22Rv1 (cell line): ENCODE measurements at regions not wholly inside any gene's neighbourhood (a gene's known extent, or its start where the extent isn't known, plus 50 kb on each side); places are given as distances from the start of the nearest gene placed in this dataset.

Source experiments
- H3K27ac ChIP-seq: fragments of 450-650 bp; 2 replicates; pipeline ENCODE4 v1.5.1; 2017
- ZFX ChIP-seq: fragments of 450-650 bp; IDR thresholded peaks from 2 replicates; pipeline ENCODE4 v1.6.1; 2017; ENCODE audit warnings: antibody characterized with exemption, borderline replicate concordance
- TF ChIP-seq, protein P1 (sequence below): fragments of 450-650 bp; IDR thresholded peaks from 2 replicates; pipeline ENCODE4 v1.5.1; 2017; ENCODE audit warnings: mild to moderate bottlenecking

DNA sequence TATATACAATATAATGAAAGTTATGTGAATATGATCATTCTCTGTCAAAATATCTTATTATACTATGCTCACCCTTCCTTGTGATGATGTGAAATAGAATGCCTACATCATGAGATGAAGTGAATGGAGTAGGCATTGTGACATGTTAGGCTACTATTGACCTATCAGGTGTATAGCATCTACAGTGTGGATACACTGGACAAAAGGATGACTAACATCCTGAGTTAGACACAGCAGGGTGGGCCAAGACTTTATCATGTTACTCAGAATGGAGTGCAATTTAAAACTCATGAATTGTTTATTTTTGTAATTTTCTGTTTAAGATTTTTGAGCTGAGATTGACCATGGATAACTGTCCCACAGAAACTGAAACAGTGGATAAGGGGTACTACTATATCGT lies 53.4 kb upstream of the NAV3 start:
- TF ChIP-seq ZFX: no peak
- no peak overlapping the region for H3K27ac ChIP-seq

DNA sequence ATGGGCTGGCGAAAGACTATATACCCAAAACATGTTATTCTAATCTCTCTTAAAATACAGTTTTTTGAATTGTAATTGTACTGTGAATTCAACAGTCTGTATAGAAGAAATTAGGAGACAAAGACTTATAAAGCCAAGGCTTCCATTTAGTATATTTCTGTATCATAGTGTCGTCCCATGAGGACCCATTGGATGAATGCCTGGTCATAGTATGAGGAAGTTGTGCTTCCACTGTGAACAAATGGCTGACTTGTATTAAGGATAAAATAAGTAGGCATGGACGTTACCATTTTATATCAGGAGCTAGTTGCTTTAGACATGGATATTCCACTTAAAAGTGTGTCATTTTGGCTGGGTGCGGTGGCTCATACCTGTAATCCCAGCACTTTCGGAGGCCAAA lies 55.9 kb upstream of the NAV3 start:
- TF ChIP-seq, protein P1, sequence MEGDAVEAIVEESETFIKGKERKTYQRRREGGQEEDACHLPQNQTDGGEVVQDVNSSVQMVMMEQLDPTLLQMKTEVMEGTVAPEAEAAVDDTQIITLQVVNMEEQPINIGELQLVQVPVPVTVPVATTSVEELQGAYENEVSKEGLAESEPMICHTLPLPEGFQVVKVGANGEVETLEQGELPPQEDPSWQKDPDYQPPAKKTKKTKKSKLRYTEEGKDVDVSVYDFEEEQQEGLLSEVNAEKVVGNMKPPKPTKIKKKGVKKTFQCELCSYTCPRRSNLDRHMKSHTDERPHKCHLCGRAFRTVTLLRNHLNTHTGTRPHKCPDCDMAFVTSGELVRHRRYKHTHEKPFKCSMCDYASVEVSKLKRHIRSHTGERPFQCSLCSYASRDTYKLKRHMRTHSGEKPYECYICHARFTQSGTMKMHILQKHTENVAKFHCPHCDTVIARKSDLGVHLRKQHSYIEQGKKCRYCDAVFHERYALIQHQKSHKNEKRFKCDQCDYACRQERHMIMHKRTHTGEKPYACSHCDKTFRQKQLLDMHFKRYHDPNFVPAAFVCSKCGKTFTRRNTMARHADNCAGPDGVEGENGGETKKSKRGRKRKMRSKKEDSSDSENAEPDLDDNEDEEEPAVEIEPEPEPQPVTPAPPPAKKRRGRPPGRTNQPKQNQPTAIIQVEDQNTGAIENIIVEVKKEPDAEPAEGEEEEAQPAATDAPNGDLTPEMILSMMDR: no peak
- no peak for TF ChIP-seq ZFX
- no peak overlapping the region for H3K27ac ChIP-seq

DNA sequence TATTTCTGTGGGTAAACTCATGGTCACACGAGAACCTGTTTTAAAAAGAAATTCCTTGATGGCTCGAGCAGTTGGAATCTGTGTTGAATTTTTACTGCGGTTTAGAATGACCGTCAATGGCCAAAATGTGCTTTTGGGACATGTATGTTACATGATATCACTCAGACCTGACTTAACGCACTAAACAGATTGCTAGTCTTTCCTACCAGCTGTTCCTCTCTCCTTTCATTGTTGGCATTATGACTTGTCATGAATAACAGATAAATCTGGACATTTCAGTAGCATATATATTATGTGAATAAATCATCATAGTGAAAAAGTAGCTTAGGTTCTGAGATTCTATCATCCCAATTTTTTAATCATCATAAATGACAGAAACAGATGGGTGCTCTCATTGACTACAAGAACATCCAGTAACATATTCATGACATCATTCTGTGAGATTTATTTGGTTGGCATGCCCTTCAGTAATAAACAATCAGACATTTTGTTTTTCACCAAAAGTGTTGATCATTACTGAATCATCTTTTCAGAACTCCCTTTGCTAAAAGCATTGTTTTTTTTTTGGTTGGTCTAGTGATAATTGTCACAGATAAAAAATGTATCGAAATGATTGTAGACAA lies 57.9 kb upstream of the NAV3 start:
- TF ChIP-seq ZFX: no peak
- TF ChIP-seq, protein P1: no peak
- H3K27ac ChIP-seq: no peak overlapping the region

DNA sequence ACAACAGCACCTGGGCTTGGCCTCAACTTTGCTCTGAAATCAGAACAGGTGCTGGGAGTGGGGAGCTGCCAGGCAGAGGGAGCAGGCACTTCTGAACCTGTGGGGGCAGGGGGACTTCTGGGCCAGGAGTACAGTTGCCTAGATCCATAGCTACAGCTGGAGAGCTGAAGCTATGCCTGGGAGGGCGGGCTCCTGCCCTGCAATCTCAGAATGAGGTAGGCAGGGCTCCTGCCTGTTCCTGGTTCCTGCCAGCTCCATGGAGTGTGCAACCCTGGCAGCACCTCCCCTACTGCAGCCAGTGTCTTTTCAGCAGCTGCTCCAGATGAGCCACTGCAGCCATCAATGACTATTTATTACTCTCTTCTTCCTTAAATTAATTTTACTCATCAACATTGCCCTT lies 62.1 kb upstream of the NAV3 start:
- TF ChIP-seq ZFX: no peak
- TF ChIP-seq, protein P1: no peak
- no peak overlapping the region for H3K27ac ChIP-seq

DNA sequence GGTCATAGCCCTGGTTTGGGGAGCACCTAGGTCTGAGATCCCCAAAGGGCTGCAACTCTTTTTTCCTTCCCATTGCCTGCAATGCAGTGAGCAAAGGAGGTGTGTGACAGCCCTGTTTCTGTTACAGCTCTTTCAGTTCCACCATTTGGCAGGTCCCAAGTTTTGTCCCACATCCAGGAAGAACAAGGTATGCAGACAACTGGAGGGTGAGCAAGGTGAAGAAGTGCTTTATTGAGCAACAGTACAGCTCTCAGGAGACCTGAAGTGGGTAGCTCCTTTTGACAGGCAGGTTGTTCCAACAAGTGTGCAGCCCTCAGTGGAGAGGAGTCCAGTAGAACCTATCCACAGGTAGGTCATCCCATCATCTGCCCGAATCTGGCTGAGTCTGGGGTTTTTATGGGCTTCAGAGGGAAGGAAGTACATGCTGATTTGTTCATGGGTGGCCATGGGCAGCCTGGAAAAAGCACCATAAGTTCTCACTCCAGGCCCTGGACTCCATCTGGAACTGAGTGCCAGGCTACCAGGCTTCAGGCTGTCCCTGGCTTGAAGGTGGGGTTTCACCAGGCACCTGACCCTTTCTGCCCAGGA lies 62.8 kb upstream of the NAV3 start:
- H3K27ac ChIP-seq: no peak overlapping the region
- TF ChIP-seq, protein P1: no peak
- no peak for TF ChIP-seq ZFX

DNA sequence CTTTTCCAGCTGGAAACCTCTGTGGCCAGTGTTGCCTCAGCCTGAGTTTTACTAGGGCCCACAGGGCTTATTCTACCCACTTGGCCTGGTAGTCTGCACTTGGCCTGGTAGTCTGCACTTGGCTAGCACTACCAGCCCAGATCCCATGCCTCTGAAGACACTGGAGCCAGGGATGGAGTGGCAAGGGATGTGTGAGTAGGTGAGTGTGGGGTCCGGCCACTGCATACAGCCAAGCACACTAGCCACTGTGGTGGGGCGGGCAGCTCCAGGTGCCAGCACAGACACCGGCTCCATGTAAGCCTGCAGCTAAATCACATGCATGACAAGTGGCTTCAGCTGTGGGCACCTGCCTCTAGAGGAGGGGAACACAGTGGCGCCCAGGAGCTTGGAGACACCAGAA lies 63.4 kb upstream of the NAV3 start:
- TF ChIP-seq ZFX: no peak
- TF ChIP-seq, protein P1: no peak

DNA sequence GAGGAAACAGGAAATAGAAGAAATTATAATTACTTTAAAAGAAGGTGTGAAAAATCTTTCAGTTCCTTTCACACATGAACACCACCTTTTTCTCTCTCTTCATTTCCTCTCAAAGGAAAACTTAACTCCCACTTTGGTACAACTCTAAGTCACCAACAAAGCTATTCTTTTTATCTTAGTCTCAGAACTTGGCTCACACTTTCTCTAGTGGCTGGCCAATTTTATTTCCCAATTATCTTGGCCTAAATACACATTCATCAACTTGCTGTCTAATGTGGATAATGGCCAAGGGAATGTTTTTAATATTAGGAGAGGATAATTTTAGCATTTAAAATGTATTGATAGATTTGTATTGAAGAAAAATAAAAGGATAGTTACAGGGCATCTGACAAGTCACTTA lies 64.5 kb upstream of the NAV3 start:
- H3K27ac ChIP-seq: no peak overlapping the region
- TF ChIP-seq, protein P1: no peak
- no peak for TF ChIP-seq ZFX

More for the DNA sequence above, 63.4 kb upstream of the NAV3 start:
- H3K27ac ChIP-seq: no peak overlapping the region

DNA sequence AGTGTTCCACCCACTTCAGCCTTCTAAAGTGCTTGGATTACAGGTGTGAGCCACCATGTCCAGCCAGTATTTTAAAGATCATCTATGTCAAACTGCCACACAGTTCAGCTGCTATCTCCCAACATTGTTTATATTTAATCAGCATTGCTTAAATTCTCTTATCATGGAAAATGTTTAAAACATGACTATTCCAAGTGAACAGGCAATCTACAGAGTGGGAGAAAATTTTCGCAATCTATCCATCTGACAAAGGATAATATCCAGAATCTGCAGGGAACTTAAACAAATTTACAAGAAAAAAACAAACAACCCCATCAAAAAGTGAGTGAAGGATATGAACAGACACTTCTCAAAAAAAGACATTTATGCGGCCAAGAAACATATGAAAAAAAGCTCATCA lies 69.4 kb upstream of the NAV3 start:
- TF ChIP-seq, protein P1: no peak
- H3K27ac ChIP-seq: no peak overlapping the region
